GM12878 (cell line): ENCODE measurements at regions not wholly inside any gene's neighbourhood (a gene's known extent, or its start where the extent isn't known, plus 50 kb on each side); places are given as distances from the start of the nearest gene placed in this dataset.

Experiments
- CTCF ChIP-seq, 3 experiments: IDR thresholded peaks in 2 of 3; conservative IDR thresholded peaks in 1 of 3; 2 replicates each; pipeline ENCODE4 v1.5.1; 2011; ENCODE audit warnings: low read depth in 3 of 3, low read length in 3 of 3, mild to moderate bottlenecking in 3 of 3, control low read depth in 2 of 3, moderate library complexity in 2 of 3, inconsistent platforms in 1 of 3, mixed read lengths in 1 of 3; ENCODE audit not compliant: control insufficient read depth in 2 of 3, insufficient read depth in 1 of 3; ENCODE audit errors: extremely low read depth in 1 of 3
- ESRRA ChIP-seq: IDR thresholded peaks from 2 replicates; pipeline ENCODE4 v1.6.1; 2012; ENCODE audit warnings: mild to moderate bottlenecking, low read length, improper control_type of control experiment
- JUND ChIP-seq: IDR thresholded peaks from 2 replicates; pipeline ENCODE4 v1.6.1; 2012; ENCODE audit warnings: low read depth, mild to moderate bottlenecking, low read length, improper control_type of control experiment, moderate library complexity
- MYC ChIP-seq: IDR thresholded peaks from 2 replicates; pipeline ENCODE4 v1.6.1; 2011; ENCODE audit warnings: mild to moderate bottlenecking, low read length, moderate library complexity, inconsistent platforms; ENCODE audit not compliant: insufficient read depth, insufficient replicate concordance, insufficient read length, severe bottlenecking
- NRF1 ChIP-seq: conservative IDR thresholded peaks from 2 replicates; pipeline ENCODE4 v1.6.1; 2011; ENCODE audit warnings: mild to moderate bottlenecking, low read depth, low read length, improper control_type of control experiment
- POLR2A ChIP-seq: IDR thresholded peaks from 2 replicates; pipeline ENCODE4 v1.6.1; 2011; ENCODE audit warnings: low read depth, mild to moderate bottlenecking, low read length
- SREBF2 ChIP-seq: IDR thresholded peaks from 2 replicates; pipeline ENCODE4 v1.6.1; 2012; ENCODE audit warnings: mild to moderate bottlenecking, low read length
- TARDBP ChIP-seq: IDR thresholded peaks from 2 replicates; pipeline ENCODE4 v1.6.1; 2016; ENCODE audit warnings: borderline replicate concordance
- ZZZ3 ChIP-seq: IDR thresholded peaks from 2 replicates; pipeline ENCODE4 v1.6.1; 2011; ENCODE audit warnings: low read depth; ENCODE audit not compliant: control insufficient read depth, insufficient read length

- no peak for TF ChIP-seq POLR2A
- TF ChIP-seq MYC = no peak
- no peak for TF ChIP-seq ESRRA
- no peak for TF ChIP-seq CTCF (IDR thresholded peaks at IDR 0.05 in 2 of 3, conservative IDR thresholded peaks at IDR 0.05 in 1 of 3; ENCODE audit: control insufficient read depth in 2 of 3, extremely low read depth in 1 of 3, insufficient read depth in 1 of 3, low read depth in 3 of 3, low read length in 3 of 3)
- no peak for TF ChIP-seq JUND
- TF ChIP-seq NRF1 = no peak
- no peak for TF ChIP-seq TARDBP
- no peak for TF ChIP-seq SREBF2
- no peak for TF ChIP-seq ZZZ3
These were observed 106.8 kb upstream of the FST start for GRCh38 chr5:53373451-53374158.
